Hepatocyte (in vitro differentiated cells): ENCODE measurements at regions not wholly inside any gene's neighbourhood (a gene's known extent, or its start where the extent isn't known, plus 50 kb on each side); places are given as distances from the start of the nearest gene placed in this dataset.

Experiments
- DNase-seq: peaks from one replicate; pipeline ENCODE4 v3.0.0-alpha.2; 2016; ENCODE audit warnings: low spot score
- H2AFZ ChIP-seq: fragments of 200-600 bp; sonication (generic); 2 replicates; pipeline ENCODE4 v1.6.0; 2016; ENCODE audit warnings: antibody characterized with exemption, mild to moderate bottlenecking
- H3K27ac ChIP-seq: fragments of 200-600 bp; sonication (generic); 2 replicates; pipeline ENCODE4 v1.5.1; 2016; ENCODE audit warnings: mild to moderate bottlenecking
- H3K27me3 ChIP-seq: fragments of 200-600 bp; sonication (generic); 2 replicates; pipeline ENCODE4 v1.6.1; 2016
- H3K36me3 ChIP-seq: fragments of 200-600 bp; sonication (generic); replicated peaks from 2 replicates; pipeline ENCODE4 v1.5.1; 2016; ENCODE audit warnings: low read depth; ENCODE audit not compliant: insufficient read depth
- H3K4me1 ChIP-seq: fragments of 200-600 bp; sonication (generic); 2 replicates; pipeline ENCODE4 v1.5.1; 2016; ENCODE audit warnings: mild to moderate bottlenecking, moderate library complexity; ENCODE audit not compliant: insufficient read depth
- H3K4me2 ChIP-seq: fragments of 200-600 bp; sonication (generic); 2 replicates; pipeline ENCODE4 v1.6.0; 2016
- H3K4me3 ChIP-seq: fragments of 200-600 bp; sonication (generic); 2 replicates; pipeline ENCODE4 v1.5.1; 2016; ENCODE audit warnings: mild to moderate bottlenecking
- H3K79me2 ChIP-seq: fragments of 200-600 bp; sonication (generic); 2 replicates; pipeline ENCODE4 v1.6.0; 2017; ENCODE audit warnings: mild to moderate bottlenecking
- H3K9me2 ChIP-seq: fragments of 200-600 bp; sonication (generic); replicated peaks from 2 replicates; pipeline ENCODE4 v1.6.0; 2017; ENCODE audit warnings: mild to moderate bottlenecking; ENCODE audit not compliant: insufficient read depth
- H3K9me3 ChIP-seq: fragments of 200-600 bp; sonication (generic); 2 replicates; pipeline ENCODE4 v1.5.1; 2016; ENCODE audit warnings: low read depth, mild to moderate bottlenecking
- H4K20me1 ChIP-seq: fragments of 200-600 bp; sonication (generic); 2 replicates; pipeline ENCODE4 v1.6.0; 2016; ENCODE audit warnings: mild to moderate bottlenecking; ENCODE audit not compliant: insufficient read depth, poor library complexity, severe bottlenecking
- CTCF ChIP-seq: fragments of 200-600 bp; sonication (generic); IDR thresholded peaks from 2 replicates; pipeline ENCODE4 v1.5.1; 2016; ENCODE audit warnings: antibody characterized with exemption, mild to moderate bottlenecking; ENCODE audit not compliant: poor library complexity
- EZH2 ChIP-seq: fragments of 200-600 bp; sonication (generic); IDR thresholded peaks from 2 replicates; pipeline ENCODE4 v1.6.1; 2016; ENCODE audit warnings: antibody characterized with exemption, mild to moderate bottlenecking, borderline replicate concordance
- EZH2phosphoT487 ChIP-seq: fragments of 200-600 bp; sonication (generic); IDR thresholded peaks from one replicate; pipeline ENCODE4 v1.6.1; 2018; ENCODE audit warnings: antibody characterized with exemption, mild to moderate bottlenecking, low read depth, moderate library complexity; ENCODE audit not compliant: unreplicated experiment, severe bottlenecking
- WGBS: methylation state at CpG from one replicate; pipeline ENCODE4 v1.1.6; 2016; ENCODE audit warnings: low lambda C conversion rate; ENCODE audit errors: missing lambda C conversion rate; 5-methylcytosine and 5-hydroxymethylcytosine counted together

GRCh38 chr4:137993232-137993631, 248.9 kb downstream of the SLC7A11 start:
- Histone ChIP-seq H3K9me2 (no peaks in the 10 kb centered on the region), H3K4me1 (no peaks in the 10 kb centered on the region), H3K4me3 (no peak overlapping the region), H3K36me3 (no peaks in the 10 kb centered on the region), H3K4me2 (no peak overlapping the region), H3K9me3 (no peaks in the 10 kb centered on the region), H3K27ac (no peak overlapping the region), H4K20me1 (no peaks in the 10 kb centered on the region), H3K27me3 (no peaks in the 10 kb centered on the region), H3K79me2 (no peaks in the 10 kb centered on the region), H2AFZ (no peak overlapping the region)
- TF ChIP-seq EZH2 = no peak
- no peak for TF ChIP-seq CTCF
- TF ChIP-seq EZH2phosphoT487 = no peak
- 95% methylated on average over 1 of the region's 1 CpG for WGBS
- no peak for DNase-seq

- Histone ChIP-seq H3K36me3 (no peaks in the 10 kb centered on the region), H3K9me2 (no peaks in the 10 kb centered on the region), H2AFZ (no peak overlapping the region), H3K4me1 (no peaks in the 10 kb centered on the region), H3K27ac (no peak overlapping the region), H3K27me3 (no peaks in the 10 kb centered on the region), H3K9me3 (no peaks in the 10 kb centered on the region), H3K79me2 (no peaks in the 10 kb centered on the region), H3K4me2 (no peak overlapping the region), H3K4me3 (no peak overlapping the region), H4K20me1 (no peaks in the 10 kb centered on the region)
- WGBS = 84% methylated on average over 3 of the region's 3 CpGs
- TF ChIP-seq CTCF (no peak), EZH2 (no peak), EZH2phosphoT487 (no peak)
- DNase-seq = no peak
These were observed 260.9 kb downstream of the SLC7A11 start for GRCh38 chr4:137981277-137981676.

GRCh38 chr4:137980641-137981040, 261.5 kb downstream of the SLC7A11 start:
- Histone ChIP-seq H2AFZ (no peak overlapping the region), H3K27me3 (no peaks in the 10 kb centered on the region), H3K4me1 (no peaks in the 10 kb centered on the region), H3K9me3 (no peaks in the 10 kb centered on the region), H3K36me3 (no peaks in the 10 kb centered on the region), H3K9me2 (no peaks in the 10 kb centered on the region), H3K79me2 (no peaks in the 10 kb centered on the region), H3K4me2 (no peak overlapping the region), H3K27ac (no peak overlapping the region), H4K20me1 (no peaks in the 10 kb centered on the region), H3K4me3 (no peak overlapping the region)
- WGBS = 75% methylated on average over 2 of the region's 2 CpGs
- TF ChIP-seq EZH2phosphoT487 (no peak), EZH2 (no peak), CTCF (no peak)
- DNase-seq = no peak

- no peaks in the 10 kb centered on the region for H3K9me2 ChIP-seq
- H3K27ac ChIP-seq = no peak overlapping the region
- no peaks in the 10 kb centered on the region for H3K27me3 ChIP-seq
- 97% methylated on average over 1 of the region's 1 CpG for WGBS
- H3K79me2 ChIP-seq = no peaks in the 10 kb centered on the region
- no peak overlapping the region for H2AFZ ChIP-seq
- no peak overlapping the region for H3K4me2 ChIP-seq
- H3K36me3 ChIP-seq = no peaks in the 10 kb centered on the region
- TF ChIP-seq EZH2phosphoT487 (no peak), CTCF (no peak), EZH2 (no peak)
- H3K4me3 ChIP-seq = no peak overlapping the region
- no peaks in the 10 kb centered on the region for H4K20me1 ChIP-seq
- no peaks in the 10 kb centered on the region for H3K4me1 ChIP-seq
- DNase-seq = no peak
- H3K9me3 ChIP-seq = no peaks in the 10 kb centered on the region
These were observed 262.2 kb downstream of the SLC7A11 start for GRCh38 chr4:137979938-137980337.
